GM12874 (cell line): ENCODE measurements at regions not wholly inside any gene's neighbourhood (a gene's known extent, or its start where the extent isn't known, plus 50 kb on each side); places are given as distances from the start of the nearest gene placed in this dataset.

Experiments
- TF ChIP-seq, protein P1 (sequence below): IDR thresholded peaks from 2 replicates; pipeline ENCODE4 v1.5.1; 2011; ENCODE audit warnings: low read depth, mild to moderate bottlenecking, control low read depth, low read length, moderate library complexity; ENCODE audit not compliant: insufficient read depth

DNA sequence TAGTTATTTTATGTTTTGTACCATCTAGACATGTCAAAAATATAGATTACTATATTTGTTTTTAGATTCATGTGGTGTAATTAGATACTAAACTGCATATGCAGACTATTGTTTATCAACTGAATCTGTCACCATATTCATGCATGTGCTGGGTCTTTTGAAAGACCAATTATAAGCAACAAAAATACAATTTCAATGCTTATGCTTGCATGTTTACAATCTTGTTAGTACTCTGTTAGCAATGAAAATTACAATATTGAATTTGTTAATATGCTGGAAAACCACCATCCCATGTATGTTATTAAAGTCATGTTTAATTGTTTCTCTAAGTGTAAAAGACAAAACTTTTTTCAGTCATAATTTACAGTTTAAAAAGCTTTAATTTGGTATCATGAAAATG is 140.9 kb downstream of the HGF start:
- TF ChIP-seq, protein P1, sequence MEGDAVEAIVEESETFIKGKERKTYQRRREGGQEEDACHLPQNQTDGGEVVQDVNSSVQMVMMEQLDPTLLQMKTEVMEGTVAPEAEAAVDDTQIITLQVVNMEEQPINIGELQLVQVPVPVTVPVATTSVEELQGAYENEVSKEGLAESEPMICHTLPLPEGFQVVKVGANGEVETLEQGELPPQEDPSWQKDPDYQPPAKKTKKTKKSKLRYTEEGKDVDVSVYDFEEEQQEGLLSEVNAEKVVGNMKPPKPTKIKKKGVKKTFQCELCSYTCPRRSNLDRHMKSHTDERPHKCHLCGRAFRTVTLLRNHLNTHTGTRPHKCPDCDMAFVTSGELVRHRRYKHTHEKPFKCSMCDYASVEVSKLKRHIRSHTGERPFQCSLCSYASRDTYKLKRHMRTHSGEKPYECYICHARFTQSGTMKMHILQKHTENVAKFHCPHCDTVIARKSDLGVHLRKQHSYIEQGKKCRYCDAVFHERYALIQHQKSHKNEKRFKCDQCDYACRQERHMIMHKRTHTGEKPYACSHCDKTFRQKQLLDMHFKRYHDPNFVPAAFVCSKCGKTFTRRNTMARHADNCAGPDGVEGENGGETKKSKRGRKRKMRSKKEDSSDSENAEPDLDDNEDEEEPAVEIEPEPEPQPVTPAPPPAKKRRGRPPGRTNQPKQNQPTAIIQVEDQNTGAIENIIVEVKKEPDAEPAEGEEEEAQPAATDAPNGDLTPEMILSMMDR: no peak

DNA sequence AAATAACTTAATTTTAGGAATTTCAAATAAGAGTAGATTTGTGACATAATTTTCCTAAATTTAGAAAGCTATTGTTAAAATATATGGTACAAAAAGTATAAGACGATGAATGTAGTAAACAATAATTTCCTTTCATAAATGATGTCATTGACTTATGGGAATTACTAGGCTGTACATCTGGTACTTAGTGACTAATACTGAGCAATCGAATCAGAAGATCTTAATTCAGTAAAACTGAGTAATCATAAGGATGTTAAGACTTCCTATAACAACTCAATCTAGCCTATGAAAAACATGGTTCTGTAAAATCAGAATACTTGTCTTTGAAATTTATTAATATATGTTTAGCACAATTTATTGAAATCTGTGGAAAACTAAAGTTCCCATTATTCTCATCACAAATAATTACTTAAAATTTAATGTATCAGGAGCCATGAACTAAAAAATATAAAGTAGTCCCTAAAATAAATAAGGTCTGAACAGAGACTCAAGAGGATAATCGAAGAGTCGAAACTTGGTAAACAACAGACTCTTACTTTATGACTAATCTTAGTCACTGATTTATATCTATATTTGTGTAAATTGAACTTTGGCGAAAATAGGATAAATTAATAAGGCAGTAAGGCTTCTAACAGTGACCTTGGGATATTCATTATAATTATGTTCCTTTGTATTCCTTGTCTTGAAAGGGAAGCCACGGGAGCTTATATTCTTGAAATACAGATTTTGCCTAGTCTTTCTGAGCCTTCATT is 142.1 kb downstream of the HGF start:
- TF ChIP-seq, protein P1: no peak

DNA sequence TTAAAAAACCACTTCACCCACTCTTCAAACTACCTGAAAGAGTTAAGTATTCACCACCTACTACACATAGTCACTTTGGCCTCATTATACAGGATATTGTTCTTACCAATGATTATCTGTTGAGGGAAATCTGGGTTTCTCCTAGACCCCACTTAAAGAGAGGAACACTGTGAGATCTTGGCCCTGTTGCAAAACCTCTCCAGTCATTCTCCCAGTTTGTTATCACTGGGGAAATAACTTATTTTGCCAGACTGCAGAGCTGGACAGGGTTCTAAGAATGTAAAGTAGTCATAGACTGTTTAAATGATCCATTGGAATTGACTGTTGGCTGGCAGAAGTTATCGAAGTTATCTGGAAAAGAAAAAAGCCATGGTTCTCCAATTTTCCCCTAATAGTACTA is 143.8 kb downstream of the HGF start:
- TF ChIP-seq, protein P1: no peak

DNA sequence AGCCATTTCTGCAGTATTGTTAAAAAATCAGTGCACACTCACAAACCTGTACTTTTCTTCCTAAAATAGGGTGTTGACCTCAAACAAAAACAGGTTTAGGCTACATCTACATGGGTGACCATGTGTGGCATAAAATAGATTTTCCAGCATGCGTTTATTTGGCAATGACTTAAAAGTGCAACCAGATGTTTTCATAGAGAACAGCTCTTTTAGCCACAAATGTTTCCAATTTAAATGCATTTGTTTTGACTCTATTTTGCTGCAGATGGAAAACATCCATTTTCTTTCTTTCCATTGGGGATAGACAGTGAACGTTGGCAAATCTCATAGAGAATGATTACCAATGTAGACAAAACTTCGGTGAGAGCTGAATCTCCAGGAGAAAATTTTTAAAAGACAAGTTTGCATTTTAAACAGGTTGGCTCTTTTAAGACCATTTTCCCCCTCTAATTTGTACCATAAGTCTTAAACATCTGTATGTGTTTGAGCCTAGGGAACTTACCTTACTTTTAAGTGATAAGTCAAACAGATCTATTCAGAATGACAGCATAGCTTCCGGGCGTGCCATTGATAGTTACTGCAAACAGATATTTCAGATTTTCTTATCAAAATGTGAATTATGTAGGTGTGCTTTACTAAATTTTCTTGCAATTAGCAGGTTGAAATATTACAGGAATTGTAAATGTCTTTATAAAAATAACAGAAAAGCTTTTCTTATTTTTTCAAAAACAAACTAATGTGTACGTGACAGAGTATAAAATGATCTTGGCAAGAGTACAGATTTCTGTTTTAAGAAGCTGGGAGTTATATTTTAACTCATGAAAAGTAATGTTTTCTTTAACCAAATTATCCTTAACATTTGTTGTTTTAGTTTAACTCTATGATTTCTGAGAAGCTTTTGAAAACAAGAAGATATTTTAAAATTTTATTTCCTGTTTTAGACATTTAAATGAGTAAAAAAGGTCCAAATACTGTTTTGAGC is 144.9 kb downstream of the HGF start:
- TF ChIP-seq, protein P1: no peak

DNA sequence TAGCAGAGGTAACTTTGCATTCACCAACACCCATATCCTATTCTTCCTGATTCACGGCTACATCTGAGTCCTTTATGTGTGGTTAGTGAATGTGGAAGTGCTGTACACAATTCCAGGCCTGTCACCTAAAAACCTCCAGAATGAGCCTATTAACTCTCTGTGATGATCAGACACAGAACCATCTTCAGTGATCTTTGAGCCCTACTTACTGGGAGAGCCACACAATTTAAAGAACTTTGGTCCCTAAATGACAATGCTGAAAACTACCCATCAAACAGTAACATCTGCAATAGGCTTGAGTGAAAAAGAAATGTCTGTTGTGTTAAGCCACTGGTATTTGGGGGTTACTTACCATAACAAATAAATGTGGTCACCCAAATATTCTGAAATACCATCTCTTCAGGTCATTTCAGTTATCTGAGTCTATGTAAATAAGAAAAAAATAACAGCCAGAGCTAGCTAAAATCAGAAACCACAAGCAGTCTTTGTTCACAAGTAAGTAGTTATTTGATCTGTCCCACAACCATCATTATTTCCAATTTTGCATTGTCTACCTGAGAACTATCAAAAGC is 145.7 kb downstream of the HGF start:
- TF ChIP-seq, protein P1: no peak

DNA sequence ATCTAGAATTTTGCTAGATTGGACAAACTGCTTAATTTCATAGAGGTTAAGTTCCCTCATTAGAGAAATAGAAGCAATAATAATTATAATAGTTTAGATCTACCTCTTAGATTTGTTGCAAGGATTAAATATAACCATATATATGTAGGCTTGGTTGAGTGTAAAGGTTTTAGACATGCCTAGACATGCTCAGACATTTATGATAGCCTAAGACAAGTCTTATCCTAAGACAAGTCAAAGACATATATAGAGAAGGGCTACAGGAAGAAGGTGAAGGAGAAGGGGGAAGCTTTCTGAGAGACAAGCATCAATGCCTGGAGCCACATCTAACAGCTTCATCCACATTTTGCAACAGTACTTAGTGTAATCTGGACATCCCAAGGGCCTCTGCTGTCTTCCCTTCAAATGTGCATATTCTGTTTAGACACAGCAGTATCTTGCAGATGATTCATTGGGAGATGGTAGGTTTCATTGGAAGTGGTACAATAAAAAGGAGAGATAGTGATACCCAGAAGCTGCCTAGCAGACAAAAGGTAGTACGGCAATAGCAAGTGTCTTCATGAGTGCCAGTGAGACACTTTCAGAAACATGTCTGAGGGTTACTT is 146.5 kb downstream of the HGF start:
- TF ChIP-seq, protein P1: no peak

DNA sequence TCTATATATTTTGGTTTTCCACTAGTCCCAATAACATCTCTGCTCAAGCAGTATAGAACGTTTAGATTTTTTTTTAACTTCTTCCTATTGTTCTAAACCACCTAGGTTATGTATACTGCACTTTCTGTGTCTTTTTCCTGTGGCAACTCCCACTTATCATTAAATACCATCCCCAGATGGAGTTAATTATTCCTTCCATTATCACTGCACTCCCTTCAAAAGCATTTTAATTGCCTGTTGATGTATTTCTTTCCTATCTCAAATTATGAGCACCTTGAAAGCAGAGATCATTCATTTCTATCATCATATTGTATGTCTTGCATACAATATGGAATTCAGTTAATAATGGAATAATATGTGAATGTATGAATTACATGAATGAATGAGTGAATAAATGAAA is 148.0 kb downstream of the HGF start:
- TF ChIP-seq, protein P1: no peak
